SK-N-DZ (cell line): ENCODE measurements at regions not wholly inside any gene's neighbourhood (a gene's known extent, or its start where the extent isn't known, plus 50 kb on each side); places are given as distances from the start of the nearest gene placed in this dataset.

Source experiments
- DNase-seq: peaks from one replicate; pipeline ENCODE4 v3.0.0-alpha.2; 2015; ENCODE audit warnings: low spot score

GRCh38 chr9:75612754-75613153 lies 277.7 kb upstream of the PCSK5 start:
- DNase-seq = no peak

- DNase-seq = no peak
These were observed 275.2 kb upstream of the PCSK5 start for GRCh38 chr9:75615284-75615683.

GRCh38 chr9:75616052-75616451 lies 274.4 kb upstream of the PCSK5 start:
- DNase-seq = no peak

- DNase-seq = no peak
These were observed 273.5 kb upstream of the PCSK5 start for GRCh38 chr9:75616841-75617566.

- no peak for DNase-seq
These were observed 267.0 kb upstream of the PCSK5 start for GRCh38 chr9:75623462-75623861.

- no peak for DNase-seq
These were observed 265.5 kb upstream of the PCSK5 start for GRCh38 chr9:75624998-75625397.

GRCh38 chr9:75626860-75627259 lies 263.6 kb upstream of the PCSK5 start:
- DNase-seq = no peak

- no peak for DNase-seq
These were observed 261.5 kb upstream of the PCSK5 start for GRCh38 chr9:75628952-75629351.

- no peak for DNase-seq
These were observed 256.9 kb upstream of the PCSK5 start for GRCh38 chr9:75633451-75634057.

- DNase-seq = no peak
These were observed 253.9 kb upstream of the PCSK5 start for GRCh38 chr9:75636427-75637045.

GRCh38 chr9:75639971-75640610 lies 250.4 kb upstream of the PCSK5 start:
- DNase-seq = no peak

- DNase-seq = no peak
These were observed 248.0 kb upstream of the PCSK5 start for GRCh38 chr9:75642522-75642921.

- DNase-seq = no peak
These were observed 245.8 kb upstream of the PCSK5 start for GRCh38 chr9:75644649-75645048.

- DNase-seq = no peak
These were observed 242.4 kb upstream of the PCSK5 start for GRCh38 chr9:75648034-75648433.

- DNase-seq = no peak
These were observed 241.4 kb upstream of the PCSK5 start for GRCh38 chr9:75649060-75649459.

GRCh38 chr9:75651709-75652108 lies 238.8 kb upstream of the PCSK5 start:
- DNase-seq = no peak

- DNase-seq = no peak
These were observed 237.1 kb upstream of the PCSK5 start for GRCh38 chr9:75653335-75653734.

- DNase-seq = no peak
These were observed 236.7 kb upstream of the PCSK5 start for GRCh38 chr9:75653750-75654149.

- no peak for DNase-seq
These were observed 233.5 kb upstream of the PCSK5 start for GRCh38 chr9:75657015-75657414.

GRCh38 chr9:75658301-75658905 lies 232.1 kb upstream of the PCSK5 start:
- no peak for DNase-seq

- DNase-seq = no peak
These were observed 225.9 kb upstream of the PCSK5 start for GRCh38 chr9:75664597-75664996.
